BJ (cell line): ENCODE measurements at regions not wholly inside any gene's neighbourhood (a gene's known extent, or its start where the extent isn't known, plus 50 kb on each side); places are given as distances from the start of the nearest gene placed in this dataset.

Experiments
- CTCF ChIA-PET: fragments of 350-600 bp; formaldehyde crosslinking; extraction: SDS; loops from one replicate; lab custom pipeline; 2021; ENCODE audit warnings: antibody characterized with exemption, inconsistent platforms; lab: Yijun Ruan, JAX
- POLR2A ChIA-PET: fragments of 300-600 bp; sonication (Branson Sonifier 250); formaldehyde crosslinking; extraction: SDS; loops from one replicate; lab custom pipeline; 2021; ENCODE audit warnings: antibody characterized with exemption; lab: Charles Lee
- DNase-seq: peaks from one replicate; pipeline ENCODE4 v3.0.0-alpha.2; 2011; ENCODE audit warnings: low read depth
- H3K27me3 ChIP-seq: 2 replicates; pipeline ENCODE4 v1.6.0; 2011; ENCODE audit warnings: low read length; ENCODE audit not compliant: control insufficient read depth, insufficient read depth
- H3K36me3 ChIP-seq: 2 replicates; pipeline ENCODE4 v1.5.1; 2011; ENCODE audit warnings: low read length; ENCODE audit not compliant: control insufficient read depth, insufficient read depth
- H3K4me3 ChIP-seq: 2 replicates; pipeline ENCODE4 v1.5.1; 2011; ENCODE audit warnings: low read depth, mild to moderate bottlenecking, control low read depth, low read length
- TF ChIP-seq, protein P1 (sequence below): IDR thresholded peaks from 2 replicates; pipeline ENCODE4 v1.5.1; 2011; ENCODE audit warnings: low read depth, mild to moderate bottlenecking, control low read depth, inconsistent platforms, low read length, moderate library complexity; ENCODE audit not compliant: insufficient read depth

DNA sequence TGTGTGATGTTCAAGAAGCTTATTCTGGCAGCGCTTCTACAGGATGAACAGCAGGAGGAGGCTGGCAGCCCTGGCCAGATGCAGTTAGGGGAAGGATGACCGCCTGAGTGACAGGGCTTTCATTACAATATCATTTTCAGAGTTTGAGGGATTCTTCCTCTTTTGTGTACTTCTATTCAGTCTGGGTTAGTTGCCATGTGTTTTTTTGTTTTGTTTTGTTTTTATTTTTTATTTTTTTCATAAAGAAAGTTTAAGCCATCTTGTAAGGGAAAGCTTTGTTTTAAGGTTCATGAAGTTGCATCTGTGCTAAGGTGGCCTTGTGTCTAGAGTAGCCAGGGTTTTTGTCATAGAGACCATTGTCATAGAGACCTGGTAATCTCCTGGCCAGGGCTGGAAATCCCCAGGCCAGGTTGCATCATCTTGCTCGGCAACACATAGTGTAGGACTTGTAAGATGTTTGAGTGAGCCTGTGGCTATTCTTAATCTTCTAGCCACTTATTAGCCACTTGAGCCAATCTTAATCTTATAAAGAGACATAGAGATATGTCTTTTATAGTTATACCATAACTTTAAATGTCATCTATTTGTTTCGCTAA, 230.5 kb upstream of the TMEM229A start:
- H3K36me3 ChIP-seq = no peaks in the 10 kb centered on the region
- CTCF ChIA-PET = no interaction called here
- no peak for DNase-seq

DNA sequence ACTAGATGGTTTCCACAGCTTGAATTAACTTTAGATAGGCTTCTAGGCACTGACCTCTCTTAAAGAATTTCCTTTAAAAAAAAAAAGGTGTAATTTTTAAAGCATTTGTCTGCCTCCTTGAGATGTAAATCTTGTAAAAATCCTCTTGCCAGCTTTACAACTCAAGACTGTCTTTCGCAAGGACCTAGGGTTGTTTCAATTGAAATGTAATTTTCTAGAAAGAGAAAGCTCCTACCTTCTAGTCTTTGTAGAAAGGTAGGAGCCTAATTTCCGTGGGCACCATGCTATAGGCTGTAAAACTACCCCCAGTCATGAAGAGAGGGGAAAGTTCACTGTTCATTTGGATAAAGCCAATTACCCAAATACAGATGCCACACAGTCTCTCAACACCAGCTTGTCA, 228.8 kb upstream of the TMEM229A start:
- Histone ChIP-seq H3K27me3 (no peaks in the 10 kb centered on the region), H3K36me3 (no peaks in the 10 kb centered on the region), H3K4me3 (no peak overlapping the region)
- no peak for DNase-seq
- CTCF ChIA-PET = no interaction called here
- TF ChIP-seq, protein P1, sequence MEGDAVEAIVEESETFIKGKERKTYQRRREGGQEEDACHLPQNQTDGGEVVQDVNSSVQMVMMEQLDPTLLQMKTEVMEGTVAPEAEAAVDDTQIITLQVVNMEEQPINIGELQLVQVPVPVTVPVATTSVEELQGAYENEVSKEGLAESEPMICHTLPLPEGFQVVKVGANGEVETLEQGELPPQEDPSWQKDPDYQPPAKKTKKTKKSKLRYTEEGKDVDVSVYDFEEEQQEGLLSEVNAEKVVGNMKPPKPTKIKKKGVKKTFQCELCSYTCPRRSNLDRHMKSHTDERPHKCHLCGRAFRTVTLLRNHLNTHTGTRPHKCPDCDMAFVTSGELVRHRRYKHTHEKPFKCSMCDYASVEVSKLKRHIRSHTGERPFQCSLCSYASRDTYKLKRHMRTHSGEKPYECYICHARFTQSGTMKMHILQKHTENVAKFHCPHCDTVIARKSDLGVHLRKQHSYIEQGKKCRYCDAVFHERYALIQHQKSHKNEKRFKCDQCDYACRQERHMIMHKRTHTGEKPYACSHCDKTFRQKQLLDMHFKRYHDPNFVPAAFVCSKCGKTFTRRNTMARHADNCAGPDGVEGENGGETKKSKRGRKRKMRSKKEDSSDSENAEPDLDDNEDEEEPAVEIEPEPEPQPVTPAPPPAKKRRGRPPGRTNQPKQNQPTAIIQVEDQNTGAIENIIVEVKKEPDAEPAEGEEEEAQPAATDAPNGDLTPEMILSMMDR = no peak
- POLR2A ChIA-PET = no interaction called here

More for the DNA sequence above, 230.5 kb upstream of the TMEM229A start:
- TF ChIP-seq, protein P1 = no peak
- H3K4me3 ChIP-seq = no peak overlapping the region
- POLR2A ChIA-PET = no interaction called here
- H3K27me3 ChIP-seq = no peaks in the 10 kb centered on the region

DNA sequence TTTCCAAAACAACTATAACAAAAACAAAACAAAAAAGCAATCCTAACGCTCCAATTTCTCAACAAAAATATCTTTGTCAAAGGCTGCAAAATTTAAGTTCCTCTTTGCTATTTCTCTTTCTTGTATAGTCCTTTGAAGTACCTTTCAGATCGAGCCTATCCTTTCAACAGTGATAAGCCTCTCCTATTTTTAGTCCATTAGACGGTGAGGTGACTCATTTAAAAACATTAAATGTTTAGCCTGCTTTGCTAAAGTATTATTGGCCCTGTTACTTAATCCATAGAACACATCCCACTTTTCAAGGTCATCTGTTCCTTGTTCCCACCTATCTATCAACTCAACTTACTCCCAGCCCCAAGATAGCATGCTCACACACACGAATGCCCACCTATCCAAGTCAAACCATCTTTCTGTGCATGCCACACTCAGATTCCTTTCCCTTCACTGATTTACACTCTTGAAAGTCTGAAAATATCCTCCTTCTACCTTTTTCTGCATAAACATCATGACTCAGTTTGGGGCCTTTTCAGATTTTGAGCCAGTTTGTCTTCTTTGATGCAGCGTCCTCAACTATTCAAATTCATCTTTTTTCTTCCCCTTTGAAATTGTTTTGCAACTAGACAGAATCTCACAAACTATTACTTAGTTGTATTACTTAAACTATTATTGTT, 224.9 kb upstream of the TMEM229A start:
- TF ChIP-seq, protein P1 = no peak
- H3K4me3 ChIP-seq = no peak overlapping the region
- no peaks in the 10 kb centered on the region for H3K27me3 ChIP-seq
- CTCF ChIA-PET = no interaction called here
- H3K36me3 ChIP-seq = no peaks in the 10 kb centered on the region
- no peak for DNase-seq
- POLR2A ChIA-PET = no interaction called here

DNA sequence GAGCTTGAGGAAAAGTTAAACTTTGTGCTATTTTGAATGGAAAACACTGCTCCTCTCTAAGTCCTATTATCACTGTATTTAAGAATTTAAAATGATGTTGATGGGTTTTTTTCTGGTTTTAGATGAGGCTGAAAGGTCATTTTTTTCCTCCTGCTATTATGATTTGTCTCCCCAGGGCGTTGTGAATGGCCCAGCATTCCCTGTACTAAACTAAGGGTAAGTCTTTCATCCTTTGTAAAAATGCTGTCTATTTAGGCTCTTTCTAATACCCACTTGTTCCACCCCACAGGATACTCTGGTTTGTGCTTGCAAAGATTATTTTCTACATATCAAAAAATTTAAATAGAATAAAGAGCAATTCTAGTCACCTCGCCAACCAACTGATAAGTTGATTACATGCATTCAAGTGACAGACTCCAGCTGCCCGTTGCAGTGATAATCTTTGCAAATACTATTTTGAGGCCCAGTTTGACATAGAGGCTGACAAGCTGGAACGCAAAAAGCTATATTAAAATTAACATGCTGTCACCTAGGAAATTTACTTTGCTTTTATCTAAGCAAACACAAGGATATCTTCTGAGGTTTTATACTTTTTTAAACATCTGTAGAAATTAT, 222.3 kb upstream of the TMEM229A start:
- H3K27me3 ChIP-seq = no peaks in the 10 kb centered on the region
- H3K36me3 ChIP-seq = no peaks in the 10 kb centered on the region
- no peak overlapping the region for H3K4me3 ChIP-seq
- TF ChIP-seq, protein P1 = no peak
- ChIA-PET CTCF (no interaction called here), POLR2A (no interaction called here)
- no peak for DNase-seq

DNA sequence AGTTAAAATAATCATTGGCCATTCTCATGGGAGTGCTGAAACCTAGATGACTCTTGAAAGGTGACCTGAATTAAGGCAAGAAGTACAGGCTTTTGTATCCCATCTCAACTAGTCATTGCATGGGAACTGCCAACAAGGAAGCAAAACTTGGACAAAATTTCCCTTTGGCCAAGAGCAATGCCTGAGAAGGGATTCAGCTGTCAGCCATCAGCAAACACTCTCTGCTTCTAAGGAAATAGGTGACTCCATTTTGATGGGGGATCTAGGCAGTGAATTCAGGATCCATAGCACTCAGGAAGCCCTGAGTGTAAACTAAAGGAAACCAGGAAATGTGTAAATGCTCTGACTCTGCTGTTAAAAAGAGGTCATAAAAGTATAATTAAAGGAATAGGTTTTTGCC, 221.5 kb upstream of the TMEM229A start:
- POLR2A ChIA-PET = no interaction called here
- CTCF ChIA-PET = no interaction called here
- DNase-seq = no peak
- Histone ChIP-seq H3K4me3 (no peak overlapping the region), H3K27me3 (no peaks in the 10 kb centered on the region), H3K36me3 (no peaks in the 10 kb centered on the region)
- TF ChIP-seq, protein P1 = no peak
